ENCODE measurements at regions not wholly inside any gene's neighbourhood (a gene's known extent, or its start where the extent isn't known, plus 50 kb on each side); places are given as distances from the start of the nearest gene placed in this dataset.

DNA sequence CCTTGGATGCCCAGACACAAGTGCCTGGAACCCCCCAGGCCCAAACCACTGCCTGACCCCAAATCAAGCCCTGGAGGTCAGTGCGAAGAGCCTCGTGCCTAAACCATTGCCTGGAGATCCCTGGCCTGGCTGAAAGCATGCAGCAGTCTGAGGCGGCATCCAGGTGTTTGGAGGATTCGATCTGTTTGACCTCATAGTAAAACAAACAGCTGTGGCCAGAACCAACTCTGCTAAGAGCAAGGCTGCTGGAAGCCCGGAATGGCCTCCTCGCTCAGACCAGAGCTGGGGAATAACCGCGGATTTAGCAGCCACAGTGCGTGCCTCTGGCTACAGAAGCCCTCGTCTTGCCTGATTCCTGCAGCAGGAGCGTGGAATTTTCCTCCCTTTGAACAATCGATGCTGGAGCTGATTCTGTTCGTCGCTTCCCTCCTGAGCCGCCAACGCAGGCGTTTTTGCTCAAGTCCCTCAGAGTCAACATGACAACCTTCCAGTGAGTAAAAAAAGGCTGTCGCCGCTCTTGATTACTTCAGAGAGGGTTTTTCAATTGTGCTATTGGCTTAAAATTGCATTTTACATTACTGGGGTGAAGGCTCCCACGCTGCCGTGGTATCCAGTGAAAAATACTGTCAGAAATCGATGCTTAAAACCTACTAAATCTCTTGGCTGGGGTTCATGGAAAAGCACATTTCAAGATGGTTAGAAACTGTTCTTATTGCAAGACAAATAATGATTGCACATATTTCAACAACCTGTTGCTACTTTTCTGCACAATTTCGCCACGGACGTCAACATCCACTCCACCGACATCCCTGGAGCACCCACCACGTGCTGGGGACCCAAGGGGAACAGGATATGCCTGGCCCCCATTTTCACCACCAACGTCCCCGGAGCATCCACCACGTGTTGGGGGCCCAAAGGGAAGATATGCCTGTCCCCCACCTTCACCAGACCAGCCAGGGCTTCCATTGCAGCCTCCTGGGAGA, 190.0 kb downstream of the OLFM1 start:
- no peak for DNase-seq (ENCODE audit: low read depth)
- H3K4me3 ChIP-seq (ENCODE audit: low read depth, low read length), result no peak overlapping the region
- TF ChIP-seq, protein P1, sequence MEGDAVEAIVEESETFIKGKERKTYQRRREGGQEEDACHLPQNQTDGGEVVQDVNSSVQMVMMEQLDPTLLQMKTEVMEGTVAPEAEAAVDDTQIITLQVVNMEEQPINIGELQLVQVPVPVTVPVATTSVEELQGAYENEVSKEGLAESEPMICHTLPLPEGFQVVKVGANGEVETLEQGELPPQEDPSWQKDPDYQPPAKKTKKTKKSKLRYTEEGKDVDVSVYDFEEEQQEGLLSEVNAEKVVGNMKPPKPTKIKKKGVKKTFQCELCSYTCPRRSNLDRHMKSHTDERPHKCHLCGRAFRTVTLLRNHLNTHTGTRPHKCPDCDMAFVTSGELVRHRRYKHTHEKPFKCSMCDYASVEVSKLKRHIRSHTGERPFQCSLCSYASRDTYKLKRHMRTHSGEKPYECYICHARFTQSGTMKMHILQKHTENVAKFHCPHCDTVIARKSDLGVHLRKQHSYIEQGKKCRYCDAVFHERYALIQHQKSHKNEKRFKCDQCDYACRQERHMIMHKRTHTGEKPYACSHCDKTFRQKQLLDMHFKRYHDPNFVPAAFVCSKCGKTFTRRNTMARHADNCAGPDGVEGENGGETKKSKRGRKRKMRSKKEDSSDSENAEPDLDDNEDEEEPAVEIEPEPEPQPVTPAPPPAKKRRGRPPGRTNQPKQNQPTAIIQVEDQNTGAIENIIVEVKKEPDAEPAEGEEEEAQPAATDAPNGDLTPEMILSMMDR (conservative IDR thresholded peaks at IDR 0.05; ENCODE audit: low read depth, low read length), result no peak

DNA sequence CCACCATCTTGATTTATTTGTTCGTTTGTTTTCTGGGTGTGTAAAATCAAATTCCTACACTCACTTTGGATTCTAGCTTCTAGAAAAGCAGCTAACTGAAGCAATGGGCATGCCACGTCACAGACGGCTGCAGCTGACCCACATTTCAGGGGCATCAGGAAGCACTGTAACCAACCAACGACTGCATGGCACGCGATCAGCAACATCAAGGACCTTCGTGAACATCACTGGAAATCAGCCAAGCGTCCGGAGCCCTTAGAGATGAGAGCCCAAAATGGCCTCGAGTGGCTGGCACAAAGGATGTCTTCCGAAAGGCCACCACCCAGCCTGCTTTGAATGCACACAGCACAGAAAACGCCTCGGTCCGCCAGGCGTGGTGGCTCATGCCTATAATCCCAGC, 191.1 kb downstream of the OLFM1 start:
- TF ChIP-seq, protein P1 (conservative IDR thresholded peaks at IDR 0.05; ENCODE audit: low read depth, low read length), result no peak
- H3K4me3 ChIP-seq (ENCODE audit: low read depth, low read length), result no peak overlapping the region
- DNase-seq (ENCODE audit: low read depth), result no peak

DNA sequence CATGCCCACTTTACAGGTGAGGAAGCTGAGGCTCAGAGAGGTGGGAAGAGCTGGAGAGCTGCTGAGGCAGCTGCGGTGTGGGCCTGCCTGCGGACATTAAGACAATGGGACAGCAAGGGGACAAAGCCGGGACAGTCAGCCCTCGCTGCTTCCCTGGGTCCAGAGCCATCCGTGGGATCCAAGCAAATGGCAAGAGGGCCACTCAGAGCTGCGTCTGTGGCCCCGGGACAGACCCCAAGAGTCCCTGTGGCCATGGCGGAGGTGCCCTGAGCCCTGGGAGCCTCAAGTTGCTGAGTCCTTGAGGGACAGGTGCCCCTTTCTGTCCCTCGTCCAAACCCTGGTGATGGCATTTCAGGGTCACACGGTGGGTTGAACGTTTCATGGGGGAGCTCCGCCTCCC, 191.9 kb downstream of the OLFM1 start:
- no peak overlapping the region for H3K4me3 ChIP-seq (ENCODE audit: low read depth, low read length)
- DNase-seq (ENCODE audit: low read depth), result no peak

DNA sequence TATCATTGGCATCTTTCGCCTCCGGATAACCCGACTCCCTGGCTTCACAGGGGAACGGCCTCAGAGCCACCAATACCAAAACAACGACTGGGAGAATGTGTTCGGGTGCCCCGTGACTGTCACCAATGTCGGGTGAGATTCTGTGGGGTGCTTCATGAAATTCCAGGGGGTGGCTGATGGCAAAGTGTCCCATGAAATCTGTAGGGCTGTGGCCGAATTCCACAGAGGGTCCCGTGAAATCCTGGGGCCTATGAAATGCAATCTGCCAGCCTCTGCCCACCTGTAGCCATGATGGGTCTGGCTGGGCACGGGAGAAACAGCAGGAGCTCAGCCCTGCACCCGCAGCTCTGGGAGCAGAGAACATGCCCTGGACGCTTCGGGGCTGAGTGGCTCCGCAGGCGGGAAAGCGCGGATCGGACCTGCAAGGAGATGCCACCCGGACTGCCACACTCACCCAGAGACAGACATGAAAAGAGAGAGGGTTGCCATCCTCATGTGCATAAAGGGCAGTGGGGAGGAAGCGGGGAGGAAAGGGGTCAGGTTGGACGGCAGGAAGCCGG, 192.4 kb downstream of the OLFM1 start:
- no peak for DNase-seq (ENCODE audit: low read depth)
- TF ChIP-seq, protein P1 (conservative IDR thresholded peaks at IDR 0.05; ENCODE audit: low read depth, low read length), result no peak
- H3K4me3 ChIP-seq (ENCODE audit: low read depth, low read length), result no peak overlapping the region

More for the DNA sequence above, 191.9 kb downstream of the OLFM1 start:
- TF ChIP-seq, protein P1 (conservative IDR thresholded peaks at IDR 0.05; ENCODE audit: low read depth, low read length), result no peak

DNA sequence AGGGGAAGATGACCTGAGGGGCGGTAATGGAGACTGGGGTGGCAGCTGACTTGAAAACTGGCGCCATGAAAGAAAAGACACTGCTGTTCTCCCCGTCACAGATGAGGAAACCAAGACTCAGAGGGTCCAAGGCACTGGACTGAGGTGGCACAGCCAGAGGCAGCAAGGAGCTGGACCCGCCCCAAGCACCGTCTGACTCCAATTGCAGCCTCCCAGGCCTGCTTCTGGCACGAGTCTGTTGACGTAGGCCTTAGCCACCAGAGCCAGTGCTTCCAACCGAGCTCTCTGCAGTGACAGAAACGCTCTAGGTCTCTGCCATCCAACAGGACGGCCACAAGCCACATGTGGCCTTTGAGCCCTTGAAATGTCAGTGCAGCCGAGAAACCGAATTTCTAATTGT, 193.2 kb downstream of the OLFM1 start:
- H3K4me3 ChIP-seq (ENCODE audit: low read depth, low read length), result no peak overlapping the region
- no peak for DNase-seq (ENCODE audit: low read depth)
- TF ChIP-seq, protein P1 (conservative IDR thresholded peaks at IDR 0.05; ENCODE audit: low read depth, low read length), result no peak

DNA sequence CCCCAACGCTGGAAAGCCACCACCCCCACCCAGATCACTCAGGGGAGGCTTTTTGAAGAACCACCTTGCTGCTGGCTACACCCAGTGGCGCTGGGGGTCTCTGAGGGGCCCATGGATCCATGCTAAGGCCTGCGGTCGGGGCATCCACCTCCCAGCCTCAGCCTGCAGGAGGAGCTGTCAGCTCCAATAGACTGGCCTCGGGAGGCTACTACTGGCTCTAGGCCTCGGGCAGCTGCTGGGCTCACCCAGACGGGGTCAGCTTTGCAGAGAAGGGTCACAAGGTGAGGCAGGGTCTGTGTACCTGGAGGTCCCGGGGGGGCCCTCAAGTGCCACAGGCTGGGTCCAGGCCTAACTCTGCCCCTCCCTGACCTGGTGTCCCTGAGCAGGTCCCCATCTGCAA, 193.7 kb downstream of the OLFM1 start:
- TF ChIP-seq, protein P1 (conservative IDR thresholded peaks at IDR 0.05; ENCODE audit: low read depth, low read length), result no peak
- no peak for DNase-seq (ENCODE audit: low read depth)
- H3K4me3 ChIP-seq (ENCODE audit: low read depth, low read length), result no peak overlapping the region

Measured in epithelial cell of proximal tubule (primary cell).